ENCODE measurements at regions not wholly inside any gene's neighbourhood (a gene's known extent, or its start where the extent isn't known, plus 50 kb on each side); places are given as distances from the start of the nearest gene placed in this dataset.

DNA sequence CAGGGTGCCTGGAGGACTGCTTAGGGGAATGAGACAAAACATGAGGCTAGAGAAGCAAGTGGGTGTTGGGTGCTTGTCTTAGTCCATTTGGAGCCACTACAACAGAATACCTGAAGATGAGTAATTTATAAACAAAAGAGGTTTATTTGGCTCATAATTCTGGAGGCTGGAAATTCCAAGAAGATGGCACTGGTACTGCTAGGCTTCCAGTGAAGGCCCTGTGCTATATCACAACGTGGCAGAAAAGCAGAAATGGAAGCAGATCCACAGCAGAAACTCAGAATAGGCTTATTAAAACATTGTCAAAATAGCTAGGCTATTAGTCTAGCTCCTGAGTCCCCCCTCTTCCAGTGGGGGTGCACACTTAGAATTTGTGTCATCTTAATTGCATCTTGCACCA is 701.7 kb downstream of the RWDD3 start:
- TF ChIP-seq POLR2AphosphoS5 (IDR thresholded peaks at IDR 0.05; ENCODE audit: borderline replicate concordance, low read depth, low read length) (no peak), EZH2 (IDR thresholded peaks at IDR 0.05) (no peak)

Measured in SK-N-MC (cell line).